A204.1 (cell line): ENCODE measurements at regions not wholly inside any gene's neighbourhood (a gene's known extent, or its start where the extent isn't known, plus 50 kb on each side); places are given as distances from the start of the nearest gene placed in this dataset.

ENCODE experiments used
- FAIRE-seq: peaks from 2 replicates; lab custom pipeline; 2012; peaks lifted over from hg19 to GRCh38; lab: Jason Lieb, UNC

DNA sequence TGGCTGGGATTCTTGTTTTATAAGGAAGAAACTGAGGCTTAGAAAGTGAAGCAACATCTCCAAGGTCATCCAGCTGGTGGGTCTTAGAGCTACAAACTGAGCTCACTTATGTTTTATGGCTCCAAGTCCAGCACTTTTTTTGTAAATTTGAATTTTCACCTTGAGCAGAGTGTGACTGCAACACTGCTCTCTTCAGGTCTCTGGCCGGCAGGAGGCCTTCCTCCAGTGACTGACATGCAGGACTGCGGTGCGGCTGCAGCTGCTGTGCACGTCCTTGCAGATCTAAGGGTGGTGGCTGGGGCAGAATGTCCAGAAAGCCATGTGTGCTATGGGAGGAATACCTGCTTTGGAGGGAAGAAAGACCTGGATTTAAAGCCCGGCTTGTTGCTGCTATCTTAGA is 284.2 kb upstream of the POU3F1 start:
- FAIRE-seq: no peak

- no peak for FAIRE-seq
Observed at GRCh38 chr1:38329644-38330043, 283.1 kb upstream of the POU3F1 start.

- no peak for FAIRE-seq
Observed at GRCh38 chr1:38328278-38329035, 281.9 kb upstream of the POU3F1 start.

GRCh38 chr1:38327559-38327973 is 281.0 kb upstream of the POU3F1 start:
- no peak for FAIRE-seq

- FAIRE-seq: no peak
Observed at GRCh38 chr1:38326856-38327255, 280.3 kb upstream of the POU3F1 start.

DNA sequence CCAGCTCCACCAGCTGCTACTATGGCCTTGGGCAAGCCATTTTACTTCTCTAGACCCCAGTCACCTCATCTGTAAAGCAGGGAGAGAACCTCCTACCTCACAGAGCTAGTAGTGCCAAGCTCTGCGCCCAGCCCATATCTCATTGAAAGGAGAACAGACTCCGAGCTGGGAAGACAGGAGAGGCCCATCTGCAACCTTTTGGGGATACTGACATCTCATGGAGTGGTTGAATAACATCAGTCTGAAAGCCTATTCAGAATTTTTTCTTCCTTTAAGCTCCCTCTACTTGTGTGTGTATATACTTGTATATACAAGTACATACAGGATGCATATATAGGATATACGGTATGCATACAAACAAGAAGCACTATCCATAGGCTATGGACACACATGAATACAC is 279.5 kb upstream of the POU3F1 start:
- FAIRE-seq: no peak

DNA sequence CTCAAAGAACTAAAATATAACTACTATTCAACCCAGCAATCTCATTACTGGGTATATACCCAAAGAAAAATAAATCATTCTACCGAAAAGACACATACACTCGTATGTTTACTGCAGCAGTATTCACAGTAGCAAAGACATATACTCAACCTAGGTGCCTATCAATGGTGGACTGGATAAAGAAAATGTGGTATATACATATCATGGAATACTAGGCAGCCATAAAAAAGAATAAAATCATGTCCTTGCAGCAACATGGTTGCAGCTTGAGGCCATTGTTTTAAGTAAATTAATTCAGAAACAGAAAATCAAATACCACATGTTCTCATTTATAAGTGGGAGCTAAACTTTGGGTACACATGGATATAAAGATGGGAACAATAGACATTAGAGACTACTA is 266.2 kb upstream of the POU3F1 start:
- FAIRE-seq: no peak

DNA sequence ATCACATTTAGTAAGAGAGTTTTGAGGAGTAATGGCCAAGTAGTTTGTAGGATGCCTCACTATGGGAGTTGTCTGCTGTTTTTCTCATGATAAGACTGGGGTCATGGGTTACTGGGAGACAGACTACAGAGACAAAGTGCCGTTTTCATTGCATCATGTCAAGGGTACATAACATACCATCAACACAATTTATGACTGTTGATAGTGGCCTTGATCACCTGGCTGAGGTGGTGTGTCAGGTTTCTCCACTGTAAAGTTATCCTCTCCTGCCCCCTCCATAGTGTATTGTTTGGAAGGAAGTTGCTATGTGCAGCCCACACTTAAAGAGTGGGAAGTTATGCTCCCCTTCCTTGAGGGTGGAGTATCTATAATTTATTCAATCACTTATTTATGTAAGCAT is 263.5 kb upstream of the POU3F1 start:
- no peak for FAIRE-seq

- FAIRE-seq: no peak
Observed at GRCh38 chr1:38308780-38309179, 262.2 kb upstream of the POU3F1 start.

- FAIRE-seq: no peak
Observed at GRCh38 chr1:38305666-38306065, 259.1 kb upstream of the POU3F1 start.

- no peak for FAIRE-seq
Observed at GRCh38 chr1:38303843-38304242, 257.2 kb upstream of the POU3F1 start.

GRCh38 chr1:38301040-38301439 is 254.4 kb upstream of the POU3F1 start:
- no peak for FAIRE-seq

DNA sequence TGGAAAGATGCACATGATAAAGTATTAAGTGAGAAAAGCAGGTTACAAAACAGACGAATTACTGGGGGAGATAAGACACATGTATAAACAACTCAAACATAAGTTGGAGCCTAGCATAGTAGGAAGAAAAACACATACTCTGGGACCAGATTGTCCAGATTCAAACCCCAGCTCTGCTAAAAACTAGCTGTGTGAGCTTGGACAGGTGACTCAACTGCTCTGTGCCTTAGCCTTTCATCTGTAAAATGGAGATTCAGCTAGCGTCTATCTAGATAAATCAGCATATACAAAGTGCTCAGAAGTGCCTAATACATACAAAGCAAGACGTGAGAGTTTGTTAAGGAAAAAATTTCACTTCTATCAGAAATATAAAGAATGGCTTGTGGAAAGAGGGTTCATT is 254.0 kb upstream of the POU3F1 start:
- no peak for FAIRE-seq

GRCh38 chr1:38297842-38298241 is 251.2 kb upstream of the POU3F1 start:
- FAIRE-seq: no peak

GRCh38 chr1:38297246-38297645 is 250.7 kb upstream of the POU3F1 start:
- FAIRE-seq: no peak

GRCh38 chr1:38296047-38296446 is 249.5 kb upstream of the POU3F1 start:
- no peak for FAIRE-seq

DNA sequence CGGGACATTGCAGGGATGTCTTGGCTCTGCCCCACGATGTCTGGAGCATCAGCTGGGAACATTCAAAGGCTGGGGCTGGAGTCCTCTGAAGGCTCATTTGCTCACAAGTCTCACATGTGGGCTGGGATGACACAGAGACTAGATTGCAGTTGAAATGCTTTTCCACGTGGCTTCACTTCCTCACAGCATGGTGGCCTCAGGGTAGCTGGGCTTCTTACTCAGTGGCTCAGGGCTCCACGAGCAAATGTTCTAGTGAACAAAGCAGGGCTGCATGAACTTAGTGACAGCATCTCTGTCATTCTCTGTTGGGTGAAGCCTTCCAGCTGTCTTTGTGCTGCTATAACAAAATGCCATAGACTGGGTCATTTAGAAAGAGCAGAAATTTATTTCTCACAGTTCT is 247.0 kb upstream of the POU3F1 start:
- FAIRE-seq: no peak

DNA sequence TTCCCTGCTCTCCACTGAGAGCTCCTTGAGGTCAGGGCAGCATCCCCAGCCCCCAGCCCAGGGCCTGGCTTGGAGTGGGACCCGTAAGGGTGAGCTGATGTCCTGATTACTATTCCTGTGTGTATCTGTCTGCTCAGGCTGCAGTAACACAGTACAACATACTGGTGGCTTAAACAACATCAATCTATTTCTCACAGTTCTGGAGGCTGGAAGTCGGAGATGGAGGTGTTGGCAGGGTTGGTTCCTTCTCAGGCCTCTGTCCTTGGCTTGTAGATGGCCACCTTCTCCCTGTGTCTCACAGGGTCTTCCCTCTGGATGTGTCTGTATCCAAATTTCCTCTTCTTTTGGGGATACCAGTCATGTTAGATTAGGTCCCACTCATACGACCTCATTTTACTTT is 246.4 kb upstream of the POU3F1 start:
- no peak for FAIRE-seq

DNA sequence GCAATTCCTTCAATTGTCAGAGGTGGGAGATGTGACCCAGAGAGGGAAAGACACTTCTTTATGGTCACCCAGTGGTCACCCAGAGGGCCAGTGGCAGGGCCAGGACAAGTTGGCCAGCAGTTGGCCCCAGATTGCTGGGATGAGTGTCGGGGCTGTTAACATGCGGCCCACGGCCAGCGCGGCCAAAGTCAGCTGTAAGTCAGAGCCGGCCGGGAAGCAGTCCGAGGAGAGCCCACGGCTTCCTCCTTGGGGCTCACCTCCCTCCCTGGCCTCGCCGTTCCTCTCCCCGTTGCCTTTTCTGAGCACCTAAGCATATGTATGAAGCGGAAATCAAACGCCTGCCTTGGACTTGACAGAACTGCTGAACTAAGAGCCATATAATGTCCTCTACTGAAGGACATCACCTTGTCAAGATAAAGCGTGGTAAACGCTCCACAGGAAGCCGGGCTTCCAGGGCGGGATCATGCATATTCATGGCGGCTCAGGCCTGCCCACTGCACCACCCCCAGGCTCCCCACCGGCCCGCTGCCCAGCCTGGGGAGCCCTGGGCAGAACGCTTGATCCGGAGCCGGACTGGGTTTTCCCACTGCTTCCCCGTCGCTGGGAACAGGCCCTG is 245.4 kb upstream of the POU3F1 start:
- FAIRE-seq: no peak

DNA sequence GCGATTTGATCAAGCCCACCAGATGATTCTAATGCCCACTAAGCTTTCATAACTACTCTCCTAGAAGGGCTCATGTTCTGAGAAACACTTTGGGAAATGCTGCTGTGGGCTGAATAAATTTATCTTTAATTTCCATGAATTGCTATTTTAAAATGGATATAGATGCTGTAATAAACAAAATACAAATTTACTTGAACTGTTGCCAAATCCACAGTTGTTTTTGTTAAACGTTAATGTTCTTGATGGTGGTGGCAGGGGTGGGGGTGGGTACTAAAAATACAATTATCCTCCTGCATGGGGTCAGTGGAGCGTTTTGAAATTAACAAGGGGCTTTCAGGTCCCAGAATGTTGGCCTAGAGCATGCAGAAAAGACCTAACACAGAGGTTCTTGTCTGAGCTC is 244.7 kb upstream of the POU3F1 start:
- no peak for FAIRE-seq

DNA sequence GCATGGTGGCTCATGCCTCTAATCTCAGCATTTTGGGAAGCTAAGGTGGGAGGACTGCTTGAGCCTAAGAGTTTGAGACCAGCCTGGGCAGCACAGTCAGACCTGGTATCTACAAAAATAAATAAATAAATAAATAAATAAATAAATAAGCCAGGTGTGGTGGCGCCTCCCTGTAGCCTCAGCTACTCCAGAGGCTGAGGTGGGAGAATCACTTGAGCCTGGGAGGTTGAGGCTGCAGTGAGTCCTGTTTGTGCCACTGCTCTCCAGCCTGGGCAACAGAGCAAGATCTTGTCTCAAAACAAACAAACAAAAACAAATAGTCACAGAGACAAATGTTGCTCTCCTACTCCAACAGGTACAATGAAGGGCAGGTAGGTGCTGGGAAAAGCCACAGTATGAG is 242.4 kb upstream of the POU3F1 start:
- no peak for FAIRE-seq

DNA sequence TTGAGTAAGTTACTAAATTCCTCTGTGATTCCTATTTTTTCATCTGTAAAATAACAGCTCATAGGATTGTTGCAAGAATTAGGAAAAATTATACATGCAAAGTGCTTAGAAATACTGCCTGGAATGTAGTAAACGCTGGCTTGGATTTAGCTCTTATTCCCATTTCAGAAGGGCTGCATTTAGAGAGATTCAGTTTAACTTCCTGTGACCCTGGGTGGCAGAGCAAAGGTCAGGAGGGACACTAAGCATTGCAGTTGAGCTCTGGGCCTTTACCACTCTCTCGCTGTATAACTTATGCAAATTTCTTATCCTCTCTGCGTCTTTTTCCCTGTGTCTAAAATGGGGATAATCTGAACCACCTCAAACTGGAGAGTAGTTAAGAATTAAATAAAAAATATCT is 241.0 kb upstream of the POU3F1 start:
- FAIRE-seq: no peak

DNA sequence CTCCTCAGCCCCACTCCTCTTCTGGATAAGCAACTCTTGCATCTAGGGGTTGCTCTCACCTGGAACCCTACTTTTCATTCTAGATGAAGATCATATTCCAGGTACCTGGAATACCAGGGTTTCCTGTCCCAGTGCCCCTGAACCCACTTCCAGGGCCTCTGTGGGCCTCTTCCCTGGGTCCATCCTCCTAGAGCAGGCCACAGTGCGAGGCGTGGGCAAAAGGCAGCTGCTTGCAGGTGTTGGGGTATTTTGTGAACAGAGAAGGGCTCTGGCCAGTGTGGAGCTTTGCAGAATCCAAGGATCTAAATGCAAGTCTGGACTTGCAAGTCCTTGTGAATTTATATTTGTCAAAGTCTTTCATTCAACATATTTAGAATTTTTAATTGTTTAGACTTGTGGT is 240.4 kb upstream of the POU3F1 start:
- FAIRE-seq: no peak

DNA sequence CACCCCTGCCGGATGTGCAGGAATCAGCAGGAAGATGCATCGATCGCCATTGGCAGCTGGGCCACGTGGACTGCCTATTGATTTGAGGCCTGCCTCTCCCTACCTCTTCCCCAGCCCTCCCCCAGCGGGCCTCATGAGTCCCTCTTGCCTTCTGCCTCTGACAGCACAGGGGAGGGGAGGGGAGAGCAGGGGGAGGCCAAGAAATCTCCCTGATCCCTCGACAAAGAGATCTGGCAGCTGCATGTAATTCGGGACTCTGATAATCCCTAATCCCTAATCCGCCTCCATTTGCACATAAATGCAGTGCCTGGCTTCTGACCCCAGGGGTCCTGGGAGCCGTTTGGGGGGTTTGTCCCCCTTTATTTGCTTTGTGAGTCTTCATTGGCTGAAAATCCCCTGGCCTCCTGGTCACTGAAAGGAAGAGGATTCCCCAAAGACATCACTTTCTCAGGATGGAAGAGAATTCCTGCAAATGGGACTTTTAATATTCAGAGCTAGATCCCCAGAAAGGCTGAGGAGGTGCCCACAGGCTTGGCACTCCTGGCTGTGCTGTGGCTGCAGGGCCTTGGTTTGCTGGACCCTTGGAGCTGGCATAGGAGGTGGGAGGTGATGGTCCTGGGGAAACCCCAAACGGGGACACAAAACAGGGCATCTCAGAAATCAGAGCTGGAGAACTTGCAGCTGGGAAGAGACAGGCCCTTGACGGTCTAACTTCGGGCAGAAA is 239.4 kb upstream of the POU3F1 start:
- FAIRE-seq: no peak
